ENCODE measurements at regions not wholly inside any gene's neighbourhood (a gene's known extent, or its start where the extent isn't known, plus 50 kb on each side); places are given as distances from the start of the nearest gene placed in this dataset.

GRCh38 chr4:24003926-24004325 is 114.1 kb upstream of the PPARGC1A start:
- no peak for ATAC-seq
- TF ChIP-seq CTCF (IDR thresholded peaks at IDR 0.05), result no peak

GRCh38 chr4:24003496-24003895 is 113.6 kb upstream of the PPARGC1A start:
- Histone ChIP-seq H3K9me3 (no peaks in the 10 kb centered on the region), H3K4me3 (no peak overlapping the region), H3K4me1 (ENCODE audit: low read depth) (no peaks in the 10 kb centered on the region), H3K36me3 (ENCODE audit: low read depth) (no peaks in the 10 kb centered on the region)
- TF ChIP-seq CTCF (IDR thresholded peaks at IDR 0.05), result no peak
- ATAC-seq (no peak), DNase-seq (no peak)
- intact Hi-C loops (cut with DNase I, micrococcal nuclease), result no loop called here

More at GRCh38 chr4:24003926-24004325, 114.1 kb upstream of the PPARGC1A start:
- intact Hi-C loops (cut with DNase I, micrococcal nuclease), result no loop called here
- no peak for DNase-seq
- Histone ChIP-seq H3K4me1 (ENCODE audit: low read depth) (no peaks in the 10 kb centered on the region), H3K4me3 (no peak overlapping the region), H3K9me3 (no peaks in the 10 kb centered on the region), H3K36me3 (ENCODE audit: low read depth) (no peaks in the 10 kb centered on the region)

DNA sequence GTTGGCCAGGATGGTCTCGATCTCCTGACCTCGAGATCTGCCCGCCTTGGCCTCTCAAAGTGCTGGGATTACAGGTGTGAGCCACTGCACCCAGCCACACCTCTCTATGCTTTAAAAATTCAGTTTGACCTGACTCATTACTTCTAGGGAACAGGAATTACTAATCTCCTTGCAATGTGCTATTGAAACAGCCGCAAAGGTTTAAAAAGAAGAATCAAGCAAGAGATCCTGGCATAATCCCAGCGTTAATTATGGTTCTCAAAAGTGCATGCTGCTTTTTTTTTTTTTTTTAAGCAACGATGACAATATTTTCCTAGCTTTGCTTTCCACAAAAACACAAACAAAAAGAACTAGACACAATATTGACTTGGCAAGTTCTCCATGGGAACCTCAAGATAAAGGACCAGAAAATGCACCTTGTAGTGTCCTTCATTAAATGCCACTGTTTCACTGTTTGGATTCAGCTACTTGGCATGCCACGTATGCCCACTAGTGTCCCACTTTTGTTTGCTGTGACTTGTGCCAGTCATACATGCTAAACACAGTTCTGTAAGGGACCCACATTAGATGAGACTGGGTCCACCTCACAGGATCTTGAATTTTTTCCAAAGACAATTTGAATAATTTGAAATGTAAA is 112.6 kb upstream of the PPARGC1A start:
- no peak for TF ChIP-seq CTCF (IDR thresholded peaks at IDR 0.05)
- Histone ChIP-seq H3K36me3 (ENCODE audit: low read depth) (no peaks in the 10 kb centered on the region), H3K9me3 (no peaks in the 10 kb centered on the region), H3K4me3 (no peak overlapping the region), H3K4me1 (ENCODE audit: low read depth) (no peaks in the 10 kb centered on the region)
- DNase-seq (no peak), ATAC-seq (no peak)
- intact Hi-C loops (cut with DNase I, micrococcal nuclease), result no loop called here

DNA sequence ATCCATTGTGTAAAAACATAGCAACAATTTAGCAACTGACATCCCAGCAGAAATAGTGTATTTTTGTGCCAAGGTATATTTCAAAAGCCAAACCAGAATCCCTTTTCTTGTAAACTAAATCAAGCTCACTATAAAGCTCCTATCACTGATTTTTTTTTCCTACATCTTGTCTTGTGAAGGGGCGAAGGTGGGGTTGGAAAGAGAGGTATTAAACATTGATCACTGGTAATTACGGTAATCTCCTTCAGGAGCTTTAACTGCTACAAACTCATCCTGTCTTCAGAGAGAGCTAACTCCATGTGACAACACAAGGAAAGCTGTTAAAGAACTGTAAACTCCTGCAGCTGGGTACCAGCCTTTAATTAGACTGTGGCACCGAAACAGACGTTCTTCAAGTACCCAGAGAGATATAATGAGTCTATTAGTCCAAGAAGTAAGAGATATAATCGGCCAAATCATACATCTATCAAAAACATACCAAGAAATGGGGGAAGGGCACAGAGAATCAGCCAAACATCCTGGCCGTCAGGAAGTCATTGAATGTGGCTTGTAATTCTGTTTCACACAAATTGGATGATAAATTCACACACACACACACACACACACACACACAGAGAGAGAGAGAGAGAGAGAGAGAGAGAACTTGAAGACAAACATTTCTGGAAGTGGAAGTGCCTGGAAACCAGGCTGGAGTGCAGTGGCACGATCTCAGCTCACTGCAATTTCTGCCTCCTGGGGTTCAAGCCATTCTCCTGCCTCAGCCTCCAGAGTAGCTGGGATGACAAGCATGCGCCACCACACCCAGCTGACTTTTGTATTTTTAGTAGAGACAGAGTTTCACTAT is 111.9 kb upstream of the PPARGC1A start:
- Histone ChIP-seq H3K4me3 (no peak overlapping the region), H3K36me3 (ENCODE audit: low read depth) (no peaks in the 10 kb centered on the region), H3K4me1 (ENCODE audit: low read depth) (no peaks in the 10 kb centered on the region), H3K9me3 (no peaks in the 10 kb centered on the region)
- no peak for TF ChIP-seq CTCF (IDR thresholded peaks at IDR 0.05)
- no peak for DNase-seq
- intact Hi-C loops (cut with DNase I, micrococcal nuclease), result no loop called here
- no peak for ATAC-seq

- no peaks in the 10 kb centered on the region for H3K9me3 ChIP-seq
- DNase-seq, result no peak
- no peak for ATAC-seq
- intact Hi-C loops (cut with DNase I, micrococcal nuclease), result no loop called here
- TF ChIP-seq CTCF (IDR thresholded peaks at IDR 0.05), result no peak
- no peaks in the 10 kb centered on the region for H3K36me3 ChIP-seq (ENCODE audit: low read depth)
- no peaks in the 10 kb centered on the region for H3K4me1 ChIP-seq (ENCODE audit: low read depth)
- no peak overlapping the region for H3K4me3 ChIP-seq
Observed at GRCh38 chr4:24000470-24000831, 110.6 kb upstream of the PPARGC1A start.
